Thyroid gland (tissue), 4 donors: ENCODE measurements at regions not wholly inside any gene's neighbourhood (a gene's known extent, or its start where the extent isn't known, plus 50 kb on each side); places are given as distances from the start of the nearest gene placed in this dataset.

Experiments
- POLR2A ChIP-seq, 2 donors: fragments of 450-650 bp; IDR thresholded peaks; one replicate each; pipeline ENCODE4 v1.6.1; 2017; ENCODE audit warnings: antibody characterized with exemption in 2 of 2, mild to moderate bottlenecking in 2 of 2, moderate library complexity in 1 of 2
- TF ChIP-seq, protein P1 (sequence below), 6 experiments: fragments of 200-600 bp in 3 of 6; fragments of 450-650 bp in 3 of 6; sonication (generic) in 3 of 6; IDR thresholded peaks; one replicate each; pipeline ENCODE4 v1.5.1; 2016 to 2019; ENCODE audit warnings: antibody characterized with exemption in 6 of 6, mild to moderate bottlenecking in 2 of 6, inconsistent platforms in 1 of 6, moderate library complexity in 1 of 6

- TF ChIP-seq, protein P1, sequence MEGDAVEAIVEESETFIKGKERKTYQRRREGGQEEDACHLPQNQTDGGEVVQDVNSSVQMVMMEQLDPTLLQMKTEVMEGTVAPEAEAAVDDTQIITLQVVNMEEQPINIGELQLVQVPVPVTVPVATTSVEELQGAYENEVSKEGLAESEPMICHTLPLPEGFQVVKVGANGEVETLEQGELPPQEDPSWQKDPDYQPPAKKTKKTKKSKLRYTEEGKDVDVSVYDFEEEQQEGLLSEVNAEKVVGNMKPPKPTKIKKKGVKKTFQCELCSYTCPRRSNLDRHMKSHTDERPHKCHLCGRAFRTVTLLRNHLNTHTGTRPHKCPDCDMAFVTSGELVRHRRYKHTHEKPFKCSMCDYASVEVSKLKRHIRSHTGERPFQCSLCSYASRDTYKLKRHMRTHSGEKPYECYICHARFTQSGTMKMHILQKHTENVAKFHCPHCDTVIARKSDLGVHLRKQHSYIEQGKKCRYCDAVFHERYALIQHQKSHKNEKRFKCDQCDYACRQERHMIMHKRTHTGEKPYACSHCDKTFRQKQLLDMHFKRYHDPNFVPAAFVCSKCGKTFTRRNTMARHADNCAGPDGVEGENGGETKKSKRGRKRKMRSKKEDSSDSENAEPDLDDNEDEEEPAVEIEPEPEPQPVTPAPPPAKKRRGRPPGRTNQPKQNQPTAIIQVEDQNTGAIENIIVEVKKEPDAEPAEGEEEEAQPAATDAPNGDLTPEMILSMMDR (IDR thresholded peaks at IDR 0.05), result no peak
- no peak for TF ChIP-seq POLR2A (IDR thresholded peaks at IDR 0.05)
These were observed 176.5 kb upstream of the PHF14 start for GRCh38 chr7:10797157-10797556.
